GM18505 (cell line): ENCODE measurements at regions not wholly inside any gene's neighbourhood (a gene's known extent, or its start where the extent isn't known, plus 50 kb on each side); places are given as distances from the start of the nearest gene placed in this dataset.
"Not testable (repeated sequence)": the region's sequence is repeated elsewhere in the genome, so short reads cannot be mapped to it uniquely, and the experiment has no call there.

ENCODE experiments used
- ATAC-seq: cut with Tn5 transposase; IDR thresholded peaks from one replicate; pipeline ENCODE4 v1.9.1; 2021; ENCODE audit not compliant: unreplicated experiment
- POLR2A ChIP-seq: IDR thresholded peaks from 4 replicates; pipeline ENCODE4 v1.6.1; 2011; ENCODE audit warnings: borderline replicate concordance; ENCODE audit not compliant: insufficient read depth, insufficient read length; ENCODE audit errors: extremely low read depth

GRCh38 chr6:122202576-122203137 lies 196.8 kb upstream of the HSF2 start:
- no peak for ATAC-seq
- no peak for TF ChIP-seq POLR2A

DNA sequence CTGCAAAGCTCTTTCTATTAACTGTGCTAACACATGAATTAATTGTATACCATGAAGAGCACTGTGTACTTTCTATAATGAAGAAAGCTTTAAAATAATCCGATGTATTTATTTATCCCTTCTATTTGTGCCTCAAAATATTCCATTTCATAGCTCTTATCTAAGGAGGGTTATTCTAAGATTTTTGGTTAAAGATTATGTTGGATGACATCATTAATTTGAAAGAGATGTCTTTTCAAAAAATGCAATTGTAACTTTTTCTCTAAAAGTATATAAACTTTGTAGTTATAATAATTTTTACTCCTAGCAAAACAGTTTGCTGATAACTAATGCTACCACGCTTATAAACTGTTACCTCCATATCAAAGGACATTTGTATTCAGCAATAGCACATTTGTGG lies 192.4 kb upstream of the HSF2 start:
- ATAC-seq = no peak
- TF ChIP-seq POLR2A = no peak

DNA sequence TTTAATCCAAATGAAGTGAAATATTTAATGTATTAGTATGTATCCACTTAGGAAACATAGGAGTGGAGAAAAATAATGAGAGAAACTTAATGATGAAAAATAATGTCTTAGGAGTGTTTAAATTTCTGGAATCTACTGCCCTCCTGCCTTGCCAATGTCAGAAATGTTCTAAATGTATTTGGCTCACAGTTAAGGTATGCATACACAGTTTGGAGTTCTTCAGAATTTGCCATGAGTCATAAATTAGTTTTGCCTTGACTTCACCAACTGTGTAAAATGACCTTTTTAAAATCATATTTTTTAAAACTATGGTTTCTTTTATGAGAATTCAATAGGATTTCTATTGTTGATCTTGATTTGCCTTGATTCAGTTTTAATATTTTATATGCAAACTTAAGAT lies 191.7 kb upstream of the HSF2 start:
- ATAC-seq = no peak
- TF ChIP-seq POLR2A = no peak

DNA sequence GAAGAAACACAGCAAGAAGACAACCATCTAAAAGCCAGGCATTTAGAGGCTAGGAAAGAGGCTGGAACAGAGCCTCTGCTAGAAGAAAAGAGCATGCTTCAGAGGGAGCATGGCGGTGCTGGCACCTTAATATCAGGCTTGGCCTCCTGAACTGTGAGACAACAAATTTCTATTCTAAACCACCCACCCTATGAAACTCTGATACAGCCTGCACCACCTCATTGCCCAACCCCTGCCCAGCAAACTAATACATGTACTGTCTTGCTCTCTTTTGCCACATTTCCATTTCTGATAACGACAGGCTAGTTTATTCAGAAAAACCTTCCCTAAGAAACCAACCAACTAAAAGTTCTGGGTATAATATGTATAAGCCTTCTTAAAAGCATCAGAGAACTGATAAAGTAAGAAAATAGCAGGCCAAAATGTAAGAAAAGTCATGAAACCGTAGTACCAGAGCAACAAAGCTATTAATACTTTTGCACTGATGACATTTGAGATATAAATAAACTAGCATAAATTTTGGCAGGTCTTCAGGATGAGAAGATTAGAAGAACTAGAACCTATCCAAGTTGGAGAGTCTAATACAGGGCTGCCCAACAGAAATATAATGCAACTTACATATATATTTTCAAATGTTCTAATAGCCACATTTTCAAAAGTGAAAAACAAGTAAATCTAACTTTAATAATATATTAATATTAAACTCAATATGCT lies 184.7 kb upstream of the HSF2 start:
- ATAC-seq = no peak
- TF ChIP-seq POLR2A = no peak

- no peak for ATAC-seq
- TF ChIP-seq POLR2A = no peak
Observed at GRCh38 chr6:122220254-122220653, 179.2 kb upstream of the HSF2 start.

DNA sequence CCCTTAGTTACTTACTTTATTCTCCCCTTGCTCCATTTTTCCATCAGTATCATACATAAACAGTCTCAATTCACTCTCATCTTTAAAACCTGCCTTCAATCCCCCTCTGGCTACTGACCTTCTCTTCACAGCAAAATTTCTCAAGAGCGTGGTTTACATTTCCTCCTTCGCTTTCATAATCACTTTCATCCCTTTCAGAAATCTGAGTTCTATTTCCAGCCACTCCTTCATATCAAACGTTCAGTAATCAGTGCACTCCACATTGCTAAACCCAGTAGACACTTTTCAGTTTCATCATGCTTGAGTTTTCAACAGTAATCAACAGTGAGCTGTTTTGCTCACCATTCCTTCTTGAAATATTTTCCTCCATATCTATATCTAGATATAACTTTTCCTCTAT lies 176.7 kb upstream of the HSF2 start:
- ATAC-seq = no peak
- no peak for TF ChIP-seq POLR2A

- TF ChIP-seq POLR2A = no peak
- no peak for ATAC-seq
Observed at GRCh38 chr6:122223251-122223650, 176.2 kb upstream of the HSF2 start.

- no peak for ATAC-seq
- TF ChIP-seq POLR2A = no peak
Observed at GRCh38 chr6:122238861-122239260, 160.6 kb upstream of the HSF2 start.

GRCh38 chr6:122246906-122247658 lies 152.4 kb upstream of the HSF2 start:
- no peak for TF ChIP-seq POLR2A
- no peak for ATAC-seq

GRCh38 chr6:122248001-122248669 lies 151.3 kb upstream of the HSF2 start:
- TF ChIP-seq POLR2A = no peak
- no peak for ATAC-seq

DNA sequence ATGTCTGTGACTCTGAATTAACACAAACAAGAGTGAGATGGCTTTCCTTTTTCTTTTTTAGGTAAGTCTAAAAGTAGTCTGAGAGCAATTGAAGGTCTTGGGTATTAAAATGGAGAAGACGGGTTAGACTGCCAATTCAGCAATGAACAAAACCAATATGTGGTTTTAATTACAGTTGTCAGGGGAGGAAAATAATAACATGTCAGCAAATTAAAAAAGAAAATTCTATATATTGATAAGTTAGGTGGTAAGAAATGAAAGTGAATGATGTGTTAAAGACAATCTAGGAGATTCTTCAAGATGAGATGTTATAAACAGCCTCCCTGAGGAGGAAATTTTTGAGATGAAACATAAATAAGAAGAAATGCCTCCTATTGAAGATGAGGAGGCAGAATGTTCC lies 150.6 kb upstream of the HSF2 start:
- no peak for ATAC-seq
- no peak for TF ChIP-seq POLR2A

- ATAC-seq = no peak
- TF ChIP-seq POLR2A = no peak
Observed at GRCh38 chr6:122258839-122259238, 140.6 kb upstream of the HSF2 start.

GRCh38 chr6:122264557-122264956 lies 134.9 kb upstream of the HSF2 start:
- no peak for ATAC-seq
- no peak for TF ChIP-seq POLR2A

- ATAC-seq = no peak
- no peak for TF ChIP-seq POLR2A
Observed at GRCh38 chr6:122265755-122266154, 133.7 kb upstream of the HSF2 start.

DNA sequence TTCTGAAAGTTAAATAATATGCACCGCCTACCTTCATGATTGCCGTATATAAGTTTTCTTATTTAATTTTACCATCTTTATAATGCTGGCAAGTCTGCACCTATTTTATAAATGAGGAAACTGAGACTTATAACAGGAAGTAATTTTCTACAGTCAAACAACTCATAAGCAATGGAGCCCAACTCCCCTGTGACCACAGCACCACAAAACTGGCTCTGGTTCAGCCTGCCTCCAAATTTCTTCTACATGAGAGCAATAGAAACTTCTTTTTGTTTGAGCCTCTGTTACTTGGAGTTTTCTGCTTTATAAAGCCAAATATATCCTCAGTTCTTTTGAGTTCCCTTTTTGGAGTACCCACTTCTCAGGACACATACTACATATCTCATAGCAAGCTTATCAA lies 131.1 kb upstream of the HSF2 start:
- no peak for ATAC-seq
- no peak for TF ChIP-seq POLR2A

DNA sequence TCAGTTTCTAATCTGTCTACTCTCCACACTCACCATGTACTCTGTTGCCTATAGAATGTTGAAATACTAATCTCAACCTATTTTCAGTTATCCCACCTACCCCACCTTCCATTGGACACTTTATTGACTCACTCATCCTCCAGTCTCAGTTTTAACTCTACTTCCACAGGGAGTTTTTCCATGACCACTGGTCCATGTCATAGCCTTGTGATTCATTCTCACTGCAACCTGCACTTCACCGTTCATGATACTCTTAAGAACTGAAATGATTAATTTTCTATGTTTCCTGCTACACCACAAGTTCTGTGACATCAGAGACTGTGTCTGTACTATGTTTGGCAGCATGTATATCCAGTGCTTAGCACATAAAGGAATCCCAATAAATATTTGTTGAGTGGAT lies 122.8 kb upstream of the HSF2 start:
- no peak for ATAC-seq

GRCh38 chr6:122280105-122281021 lies 119.1 kb upstream of the HSF2 start:
- not testable (repeated sequence) for ATAC-seq

More for the DNA sequence above, 122.8 kb upstream of the HSF2 start:
- TF ChIP-seq POLR2A = no peak
